Fibroblast of lung (primary cell): ENCODE measurements at regions not wholly inside any gene's neighbourhood (a gene's known extent, or its start where the extent isn't known, plus 50 kb on each side); places are given as distances from the start of the nearest gene placed in this dataset.
A peak's percentile ranks its signal among the peaks of the same experiment; 100 is the strongest.

Experiments
- DNase-seq, 2 donors: peaks; one replicate each; pipeline versions ENCODE4 v3.0.0 to v3.0.0-alpha.2; 2010; ENCODE audit warnings: low read depth in 2 of 2
- H2AFZ ChIP-seq: 2 replicates; pipeline ENCODE4 v1.5.1; 2012; ENCODE audit warnings: low read length, control low read depth, inconsistent platforms
- H3K27ac ChIP-seq: 2 replicates; pipeline ENCODE4 v1.5.1; 2011; ENCODE audit warnings: low read length, control low read depth; ENCODE audit not compliant: insufficient read depth
- H3K27me3 ChIP-seq: 2 replicates; pipeline ENCODE4 v1.5.1; 2011; ENCODE audit warnings: mild to moderate bottlenecking, low read length; ENCODE audit not compliant: control insufficient read depth, insufficient read depth
- H3K36me3 ChIP-seq: 2 replicates; pipeline ENCODE4 v1.5.1; 2011; ENCODE audit warnings: low read length; ENCODE audit not compliant: control insufficient read depth, insufficient read depth
- H3K4me1 ChIP-seq: 2 replicates; pipeline ENCODE4 v1.5.1; 2011; ENCODE audit warnings: low read length; ENCODE audit not compliant: control insufficient read depth, insufficient read depth; ENCODE audit errors: extremely low read depth
- H3K4me2 ChIP-seq: 2 replicates; pipeline ENCODE4 v1.5.1; 2011; ENCODE audit warnings: low read length, control low read depth; ENCODE audit not compliant: insufficient read depth; ENCODE audit errors: extremely low read depth
- H3K4me3 ChIP-seq, 4 experiments: fragments of 200-600 bp in 1 of 4; sonication (generic) in 1 of 4; replicated peaks in 1 of 4; 2 replicates each; pipeline ENCODE4 v1.5.1; 2011 to 2016; ENCODE audit warnings: low read length in 4 of 4, low read depth in 3 of 4, mild to moderate bottlenecking in 3 of 4, control low read depth in 2 of 4, inconsistent platforms in 1 of 4, mixed read lengths in 1 of 4; ENCODE audit not compliant: insufficient read depth in 1 of 4; ENCODE audit errors: control extremely low read depth in 1 of 4
- H3K79me2 ChIP-seq: 2 replicates; pipeline ENCODE4 v1.5.1; 2012; ENCODE audit warnings: mild to moderate bottlenecking, low read length, inconsistent platforms; ENCODE audit not compliant: control insufficient read depth, insufficient read depth
- H3K9ac ChIP-seq: 2 replicates; pipeline ENCODE4 v1.5.1; 2011; ENCODE audit warnings: mild to moderate bottlenecking, low read length, control low read depth; ENCODE audit not compliant: insufficient read depth
- H3K9me3 ChIP-seq: 2 replicates; pipeline ENCODE4 v1.5.1; 2012; ENCODE audit warnings: low read depth, low read length; ENCODE audit not compliant: control insufficient read depth, insufficient read depth
- H4K20me1 ChIP-seq: 2 replicates; pipeline ENCODE4 v1.5.1; 2011; ENCODE audit warnings: low read length; ENCODE audit not compliant: control insufficient read depth, insufficient read depth; ENCODE audit errors: extremely low read depth
- EZH2 ChIP-seq: IDR thresholded peaks from 2 replicates; pipeline ENCODE4 v1.5.1; 2012; ENCODE audit warnings: low read length, control low read depth, mild to moderate bottlenecking; ENCODE audit errors: missing control alignments
- TF ChIP-seq, protein P1 (sequence below), 2 donors: IDR thresholded peaks in 1 of 2; conservative IDR thresholded peaks in 1 of 2; 1 replicate in 1 of 2; 2 replicates in 1 of 2; pipeline ENCODE4 v1.5.1; 2011 to 2012; ENCODE audit warnings: low read length in 2 of 2, control low read depth in 1 of 2, inconsistent platforms in 1 of 2, low read depth in 1 of 2, mild to moderate bottlenecking in 1 of 2

DNA sequence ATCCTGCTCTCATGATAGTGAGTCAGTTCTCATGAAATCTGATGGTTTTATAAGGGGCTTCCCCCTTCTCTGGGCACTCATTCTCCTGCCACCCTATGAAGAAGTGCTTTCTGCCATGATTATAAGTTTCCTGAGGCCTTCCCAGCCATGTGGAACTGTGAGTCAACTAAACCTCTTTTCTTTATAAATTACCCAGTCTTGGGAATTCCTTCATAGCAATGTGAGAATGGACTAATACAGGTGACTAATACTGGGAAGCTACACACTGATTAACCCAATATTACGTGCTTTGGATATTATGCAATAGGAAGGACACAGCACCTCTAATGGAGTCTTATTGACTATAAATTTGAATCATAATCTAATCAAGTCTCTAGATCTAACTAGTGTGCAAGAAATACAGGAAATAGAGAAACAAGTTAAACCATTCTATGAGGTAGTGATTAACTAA, 107.2 kb upstream of the ETAA1 start:
- Histone ChIP-seq H3K4me2 (peak overlapping the region; percentile 28), H3K27me3 (no peaks in the 10 kb centered on the region), H3K79me2 (no peaks in the 10 kb centered on the region), H3K36me3 (no peaks in the 10 kb centered on the region), H3K9ac (no peak overlapping the region), H3K4me1 (peaks cover 14% of the 10 kb centered on the region), H2AFZ (no peak overlapping the region), H4K20me1 (no peaks in the 10 kb centered on the region), H3K27ac (peak overlapping the region; percentile 70), H3K4me3 (no peak overlapping the region), H3K9me3 (no peaks in the 10 kb centered on the region)
- peak; percentile 64 to 93 for DNase-seq
- TF ChIP-seq EZH2: no peak
- TF ChIP-seq, protein P1, sequence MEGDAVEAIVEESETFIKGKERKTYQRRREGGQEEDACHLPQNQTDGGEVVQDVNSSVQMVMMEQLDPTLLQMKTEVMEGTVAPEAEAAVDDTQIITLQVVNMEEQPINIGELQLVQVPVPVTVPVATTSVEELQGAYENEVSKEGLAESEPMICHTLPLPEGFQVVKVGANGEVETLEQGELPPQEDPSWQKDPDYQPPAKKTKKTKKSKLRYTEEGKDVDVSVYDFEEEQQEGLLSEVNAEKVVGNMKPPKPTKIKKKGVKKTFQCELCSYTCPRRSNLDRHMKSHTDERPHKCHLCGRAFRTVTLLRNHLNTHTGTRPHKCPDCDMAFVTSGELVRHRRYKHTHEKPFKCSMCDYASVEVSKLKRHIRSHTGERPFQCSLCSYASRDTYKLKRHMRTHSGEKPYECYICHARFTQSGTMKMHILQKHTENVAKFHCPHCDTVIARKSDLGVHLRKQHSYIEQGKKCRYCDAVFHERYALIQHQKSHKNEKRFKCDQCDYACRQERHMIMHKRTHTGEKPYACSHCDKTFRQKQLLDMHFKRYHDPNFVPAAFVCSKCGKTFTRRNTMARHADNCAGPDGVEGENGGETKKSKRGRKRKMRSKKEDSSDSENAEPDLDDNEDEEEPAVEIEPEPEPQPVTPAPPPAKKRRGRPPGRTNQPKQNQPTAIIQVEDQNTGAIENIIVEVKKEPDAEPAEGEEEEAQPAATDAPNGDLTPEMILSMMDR (conservative IDR thresholded peaks at IDR 0.05 in 1 of 2, IDR thresholded peaks at IDR 0.05 in 1 of 2; ENCODE audit: low read depth in 1 of 2, low read length in 2 of 2): no peak

DNA sequence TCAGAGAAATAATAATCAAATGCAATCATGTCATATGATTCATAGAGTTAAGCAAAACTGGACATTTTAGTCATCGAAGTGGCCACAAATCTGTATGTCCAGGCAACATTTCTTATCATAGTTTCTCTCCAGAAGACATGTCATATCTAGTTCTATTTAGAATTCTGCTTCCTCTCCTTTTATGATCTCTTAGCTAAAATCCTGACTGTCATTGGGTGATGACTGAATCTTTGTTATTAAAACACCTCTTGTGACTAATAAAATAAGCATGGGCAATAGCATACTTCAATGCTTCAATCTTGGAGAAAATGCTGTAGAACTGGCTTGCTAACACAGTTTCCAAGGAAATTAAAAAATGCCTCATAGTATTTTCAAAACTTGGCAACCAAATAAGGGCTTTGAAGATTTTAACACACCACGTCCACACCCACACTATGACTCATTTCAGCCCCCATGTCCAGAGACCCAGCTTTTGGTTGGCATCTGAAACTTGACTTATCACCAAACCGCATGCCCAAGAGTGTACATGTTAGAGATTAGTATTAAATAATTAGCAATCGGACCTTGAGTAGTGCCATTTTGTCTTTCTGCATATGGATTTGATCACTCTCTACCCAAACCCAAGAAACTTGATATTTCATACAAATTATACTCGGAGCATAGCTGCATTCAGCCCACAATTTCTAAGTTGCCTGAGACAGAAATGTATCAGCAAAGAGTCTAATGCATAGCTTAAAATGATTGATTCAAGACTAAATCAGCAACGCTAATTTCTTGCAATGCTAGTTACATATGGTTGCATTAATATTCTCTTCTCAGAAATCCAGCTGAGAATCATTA, 106.5 kb upstream of the ETAA1 start:
- peaks cover 14% of the 10 kb centered on the region for H3K4me1 ChIP-seq
- DNase-seq: peak; percentile 86 to 92
- no peaks in the 10 kb centered on the region for H4K20me1 ChIP-seq
- H3K9ac ChIP-seq: no peak overlapping the region
- H3K4me2 ChIP-seq: peak overlapping the region; percentile 69
- TF ChIP-seq, protein P1 (conservative IDR thresholded peaks at IDR 0.05 in 1 of 2, IDR thresholded peaks at IDR 0.05 in 1 of 2; ENCODE audit: low read depth in 1 of 2, low read length in 2 of 2): no peak
- no peak for TF ChIP-seq EZH2
- no peak overlapping the region for H2AFZ ChIP-seq
- H3K27ac ChIP-seq: peak overlapping the region; percentile 70
- no peaks in the 10 kb centered on the region for H3K27me3 ChIP-seq
- no peak overlapping the region for H3K4me3 ChIP-seq
- no peaks in the 10 kb centered on the region for H3K36me3 ChIP-seq
- no peaks in the 10 kb centered on the region for H3K9me3 ChIP-seq
- H3K79me2 ChIP-seq: no peaks in the 10 kb centered on the region

DNA sequence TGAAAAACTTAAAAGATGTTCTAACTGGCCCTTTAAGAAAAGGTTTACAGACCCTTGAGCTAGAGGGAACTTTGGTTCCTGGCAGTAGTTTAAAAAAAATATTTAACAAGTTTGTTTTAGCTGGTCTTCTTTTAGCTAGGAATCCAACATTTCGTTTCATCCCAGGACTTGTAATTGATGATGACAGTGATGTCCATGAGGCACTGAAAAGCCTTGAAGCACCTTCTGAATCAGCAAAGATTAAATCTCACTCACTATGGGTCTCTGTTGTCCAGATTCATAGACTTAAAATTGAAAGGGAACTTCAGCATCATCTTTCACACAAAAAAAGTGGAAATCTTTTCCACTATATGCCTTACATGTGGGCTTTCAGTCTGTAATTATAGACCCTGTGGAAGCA, 102.9 kb upstream of the ETAA1 start:
- no peak overlapping the region for H3K27ac ChIP-seq
- H3K4me1 ChIP-seq: peaks cover 13% of the 10 kb centered on the region
- H3K4me2 ChIP-seq: no peak overlapping the region
- DNase-seq: no peak
- no peaks in the 10 kb centered on the region for H3K79me2 ChIP-seq
- H3K9me3 ChIP-seq: no peaks in the 10 kb centered on the region
- no peak overlapping the region for H3K9ac ChIP-seq
- no peak overlapping the region for H3K4me3 ChIP-seq
- TF ChIP-seq, protein P1 (conservative IDR thresholded peaks at IDR 0.05 in 1 of 2, IDR thresholded peaks at IDR 0.05 in 1 of 2; ENCODE audit: low read depth in 1 of 2, low read length in 2 of 2): no peak
- no peak for TF ChIP-seq EZH2
- H3K36me3 ChIP-seq: no peaks in the 10 kb centered on the region
- no peak overlapping the region for H2AFZ ChIP-seq
- no peaks in the 10 kb centered on the region for H4K20me1 ChIP-seq
- no peaks in the 10 kb centered on the region for H3K27me3 ChIP-seq
